IMR-90 (cell line): ENCODE measurements at regions not wholly inside any gene's neighbourhood (a gene's known extent, or its start where the extent isn't known, plus 50 kb on each side); places are given as distances from the start of the nearest gene placed in this dataset.

Source experiments
- ATAC-seq: fragments of 200-7000 bp; cut with Tn5 transposase; 2 replicates; pipeline ENCODE4 v1.9.1; 2020; ENCODE audit warnings: low read depth, mild to moderate bottlenecking, moderate library complexity
- BruUV-seq: library from RNA; stranded (reverse); fragments of 400-500 nt; replicated peaks from 2 replicates; lab custom pipeline; 2021; lab: Mats Ljungman, UMichigan
- CTCF ChIA-PET: fragments of 300-600 bp; formaldehyde crosslinking; extraction: SDS; loops from one replicate; lab custom pipeline; 2021; ENCODE audit warnings: antibody characterized with exemption; lab: Yijun Ruan, JAX
- POLR2A ChIA-PET: fragments of 300-600 bp; sonication (Branson Sonifier 250); formaldehyde crosslinking; loops from one replicate; lab custom pipeline; 2022; ENCODE audit warnings: antibody characterized with exemption; ENCODE audit not compliant: unreplicated experiment; lab: Charles Lee
- DNase-seq: peaks from one replicate; pipeline ENCODE4 v3.0.0; 2013
- H2AFZ ChIP-seq: replicated peaks from 2 replicates; pipeline ENCODE3; 2013; ENCODE audit warnings: low read length, mild to moderate bottlenecking; ENCODE audit not compliant: poor library complexity
- H2AK5ac ChIP-seq: 2 replicates; pipeline ENCODE4 v1.6.1; 2013; ENCODE audit warnings: low read depth, low read length, inconsistent platforms
- H2AK9ac ChIP-seq: replicated peaks from 2 replicates; pipeline ENCODE3; 2013; ENCODE audit warnings: mild to moderate bottlenecking, low read depth, low read length, moderate library complexity; ENCODE audit not compliant: poor library complexity
- H2BK120ac ChIP-seq: 2 replicates; pipeline ENCODE4 v1.6.1; 2013; ENCODE audit warnings: low read depth, low read length, inconsistent platforms
- H2BK15ac ChIP-seq: 3 replicates; pipeline ENCODE4 v1.6.1; 2013; ENCODE audit warnings: low read depth, low read length, inconsistent platforms
- H2BK20ac ChIP-seq: 2 replicates; pipeline ENCODE4 v1.6.1; 2013; ENCODE audit warnings: low read depth, mild to moderate bottlenecking, inconsistent platforms, low read length, moderate library complexity
- H2BK5ac ChIP-seq: 2 replicates; pipeline ENCODE4 v1.6.1; 2013; ENCODE audit warnings: mild to moderate bottlenecking, low read depth, low read length, inconsistent platforms; ENCODE audit not compliant: poor library complexity, severe bottlenecking
- H3K14ac ChIP-seq: replicated peaks from 2 replicates; pipeline ENCODE4 v1.6.1; 2013; ENCODE audit warnings: low read depth, low read length, inconsistent platforms
- H3K18ac ChIP-seq: 2 replicates; pipeline ENCODE4 v1.6.1; 2013; ENCODE audit warnings: low read depth, low read length, control low read depth
- H3K23ac ChIP-seq: 2 replicates; pipeline ENCODE4 v1.6.1; 2013; ENCODE audit warnings: low read depth, low read length, inconsistent platforms
- H3K27ac ChIP-seq: 2 replicates; pipeline ENCODE4 v1.5.1; 2013; ENCODE audit warnings: mild to moderate bottlenecking, control low read depth, low read length; ENCODE audit not compliant: insufficient read depth
- H3K27me3 ChIP-seq: 2 replicates; pipeline ENCODE4 v1.6.1; 2013; ENCODE audit warnings: low read length; ENCODE audit not compliant: control insufficient read depth, insufficient read depth
- H3K36me3 ChIP-seq: 2 replicates; pipeline ENCODE4 v1.6.1; 2013; ENCODE audit warnings: low read length, mixed read lengths; ENCODE audit not compliant: control insufficient read depth, insufficient read depth
- H3K4ac ChIP-seq: 2 replicates; pipeline ENCODE4 v1.6.1; 2013; ENCODE audit warnings: low read depth, low read length, inconsistent platforms
- H3K4me1 ChIP-seq: 2 replicates; pipeline ENCODE4 v1.6.1; 2013; ENCODE audit warnings: low read length, mixed read lengths; ENCODE audit not compliant: control insufficient read depth, insufficient read depth
- H3K4me2 ChIP-seq: 2 replicates; pipeline ENCODE4 v1.6.1; 2013; ENCODE audit warnings: low read depth, mild to moderate bottlenecking, control low read depth, low read length, moderate library complexity
- H3K4me3 ChIP-seq: 2 replicates; pipeline ENCODE4 v1.5.1; 2013; ENCODE audit warnings: low read depth, mild to moderate bottlenecking, control low read depth, low read length, moderate library complexity; ENCODE audit not compliant: insufficient read depth
- H3K56ac ChIP-seq: 2 replicates; pipeline ENCODE4 v1.6.1; 2013; ENCODE audit warnings: low read length, inconsistent platforms; ENCODE audit not compliant: insufficient read depth; ENCODE audit errors: extremely low read depth
- H3K79me1 ChIP-seq, 2 experiments: 2 replicates each; pipeline ENCODE4 v1.6.1; 2013; ENCODE audit warnings: low read length in 2 of 2, inconsistent platforms in 1 of 2, low read depth in 1 of 2
- H3K9ac ChIP-seq: 2 replicates; pipeline ENCODE4 v1.6.1; 2013; ENCODE audit warnings: low read depth, low read length, control low read depth
- H3K9me1 ChIP-seq: 2 replicates; pipeline ENCODE4 v1.6.1; 2013; ENCODE audit warnings: low read length, inconsistent platforms; ENCODE audit not compliant: insufficient read depth
- H3K9me3 ChIP-seq: 2 replicates; pipeline ENCODE4 v1.6.1; 2013; ENCODE audit warnings: low read length; ENCODE audit not compliant: control insufficient read depth, insufficient read depth
- H4K20me1 ChIP-seq: 2 replicates; pipeline ENCODE4 v1.6.1; 2013; ENCODE audit warnings: low read length, inconsistent platforms; ENCODE audit not compliant: insufficient read depth
- H4K5ac ChIP-seq: 2 replicates; pipeline ENCODE4 v1.6.1; 2013; ENCODE audit warnings: mild to moderate bottlenecking, low read depth, low read length, control low read depth
- H4K8ac ChIP-seq, 2 experiments: 2 replicates each; pipeline ENCODE4 v1.6.1; 2013; ENCODE audit warnings: low read depth in 2 of 2, low read length in 2 of 2, control low read depth in 1 of 2, inconsistent platforms in 1 of 2
- H4K91ac ChIP-seq: 2 replicates; pipeline ENCODE4 v1.6.1; 2013; ENCODE audit warnings: low read depth, low read length, inconsistent platforms; ENCODE audit not compliant: insufficient read depth
- BHLHE40 ChIP-seq: fragments of 150-350 bp; IDR thresholded peaks from 2 replicates; pipeline ENCODE4 v1.6.1; 2016; ENCODE audit warnings: mild to moderate bottlenecking, low read depth, low read length
- CEBPB ChIP-seq: IDR thresholded peaks from 2 replicates; pipeline ENCODE4 v1.6.1; 2012; ENCODE audit warnings: low read depth, low read length, improper control_type of control experiment
- FOS ChIP-seq: fragments of 150-350 bp; IDR thresholded peaks from 2 replicates; pipeline ENCODE4 v1.6.1; 2016; ENCODE audit warnings: low read depth, low read length
- MXI1 ChIP-seq: IDR thresholded peaks from 2 replicates; pipeline ENCODE4 v1.6.1; 2012; ENCODE audit warnings: low read depth, mild to moderate bottlenecking, low read length, moderate library complexity, borderline replicate concordance
- POLR2A ChIP-seq: IDR thresholded peaks from 2 replicates; pipeline ENCODE4 v1.6.1; 2012; ENCODE audit warnings: mild to moderate bottlenecking, low read depth, low read length
- RAD21 ChIP-seq: IDR thresholded peaks from 2 replicates; pipeline ENCODE4 v1.6.1; 2012; ENCODE audit warnings: low read length, improper control_type of control experiment
- SMC3 ChIP-seq: fragments of 150-350 bp; IDR thresholded peaks from 2 replicates; pipeline ENCODE4 v1.6.1; 2016; ENCODE audit warnings: low read depth, mild to moderate bottlenecking, antibody characterized with exemption, low read length, moderate library complexity
- WGBS, 2 experiments: methylation state at CpG; one replicate each; pipeline versions ENCODE4 v1.1.5 to v1.1.7; 2013; ENCODE audit warnings: missing lambda C conversion rate in 2 of 2; ENCODE audit not compliant: insufficient read length in 1 of 2; ENCODE audit errors: extremely low coverage in 2 of 2; 5-methylcytosine and 5-hydroxymethylcytosine counted together
- dilution Hi-C: fragments of 300-500 bp; cut with HindIII; formaldehyde crosslinking; loops from one replicate; pipeline ENCODE4 v1.14.3; 2018; ENCODE audit warnings: low sequenced_read_pairs; ENCODE audit not compliant: unreplicated experiment
- in situ Hi-C: fragments of 300-500 bp; cut with MboI; formaldehyde crosslinking; loops from 3 replicates; pipeline ENCODE4 v1.14.3; 2019; ENCODE audit warnings: low sequenced_read_pairs, inconsistent platforms, mixed read lengths
- intact Hi-C: fragments of 100-400 bp; cut with micrococcal nuclease; formaldehyde crosslinking; loops from 2 replicates; pipeline ENCODE4 v1.10.0; 2022

DNA sequence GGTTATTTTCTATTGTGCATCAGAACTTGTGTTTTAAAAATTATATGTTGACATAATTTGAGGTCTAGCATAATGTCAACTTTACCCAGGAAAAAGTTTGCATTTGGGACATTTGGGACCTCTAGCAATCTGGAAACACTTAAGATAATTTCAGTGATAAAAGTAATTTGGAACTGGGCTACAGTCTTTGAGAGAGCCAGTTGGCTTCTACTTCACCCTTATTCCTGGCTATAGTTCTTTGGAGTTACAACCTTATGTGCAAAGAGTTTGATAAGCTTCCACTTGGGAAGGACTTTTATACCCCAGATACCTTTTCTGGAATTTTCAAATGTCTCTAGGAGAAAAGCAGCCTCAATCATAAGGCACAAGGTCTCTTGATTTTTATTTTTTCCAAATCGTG is 139.3 kb downstream of the ARRDC3 start:
- Histone ChIP-seq H2BK5ac (no peak overlapping the region), H3K14ac (no peak overlapping the region), H4K20me1 (no peaks in the 10 kb centered on the region), H3K9me1 (no peaks in the 10 kb centered on the region), H3K9ac (no peak overlapping the region), H3K4ac (no peak overlapping the region), H2AK5ac (no peak overlapping the region), H3K9me3 (0 out of 2 replicates have a peak, but pooled peaks cover 4% of the 10 kb centered on the region), H3K36me3 (no peaks in the 10 kb centered on the region), H4K8ac (no peak overlapping the region), H3K27ac (no peak overlapping the region), H4K91ac (no peak overlapping the region), H2AK9ac (no peak overlapping the region), H3K4me1 (no peaks in the 10 kb centered on the region), H3K56ac (no peak overlapping the region), H3K23ac (no peak overlapping the region), H2BK120ac (no peak overlapping the region), H2BK20ac (no peak overlapping the region), H2BK15ac (no peak overlapping the region), H2AFZ (no peak overlapping the region), H4K5ac (no peak overlapping the region), H3K4me2 (no peak overlapping the region), H3K27me3 (no peaks in the 10 kb centered on the region), H3K79me1 (no peaks in the 10 kb centered on the region), H3K4me3 (no peak overlapping the region), H3K18ac (no peak overlapping the region)
- CTCF ChIA-PET, result no interaction called here
- dilution Hi-C loops, result no loop called here
- ATAC-seq, result no peak
- no peak for TF ChIP-seq BHLHE40
- no peak for TF ChIP-seq FOS
- TF ChIP-seq CEBPB, result no peak
- TF ChIP-seq RAD21, result no peak
- TF ChIP-seq MXI1, result no peak
- no peak for TF ChIP-seq SMC3
- TF ChIP-seq POLR2A, result no peak
- intact Hi-C loops, result loop anchor here (2.0 kb wide), 1 partner anchor 45 kb away; no protein-coding TSS in a partner anchor
- BruUV-seq, result no TSS peak
- no peak for DNase-seq
- POLR2A ChIA-PET, result no interaction called here
- in situ Hi-C loops, result no loop called here
- WGBS, 2 experiments, result no CpG with 5 or more reads among the region's 1 CpG
